GM19043 (cell line): ENCODE measurements at regions not wholly inside any gene's neighbourhood (a gene's known extent, or its start where the extent isn't known, plus 50 kb on each side); places are given as distances from the start of the nearest gene placed in this dataset.
"Not testable (repeated sequence)": the region's sequence is repeated elsewhere in the genome, so short reads cannot be mapped to it uniquely, and the experiment has no call there.

Source experiments
- ATAC-seq: cut with Tn5 transposase; IDR thresholded peaks from one replicate; pipeline ENCODE4 v1.9.1; 2021; ENCODE audit warnings: low read depth; ENCODE audit not compliant: unreplicated experiment

GRCh38 chr5:10021248-10021647 lies 228.4 kb downstream of the ATPSCKMT start:
- ATAC-seq = no peak

DNA sequence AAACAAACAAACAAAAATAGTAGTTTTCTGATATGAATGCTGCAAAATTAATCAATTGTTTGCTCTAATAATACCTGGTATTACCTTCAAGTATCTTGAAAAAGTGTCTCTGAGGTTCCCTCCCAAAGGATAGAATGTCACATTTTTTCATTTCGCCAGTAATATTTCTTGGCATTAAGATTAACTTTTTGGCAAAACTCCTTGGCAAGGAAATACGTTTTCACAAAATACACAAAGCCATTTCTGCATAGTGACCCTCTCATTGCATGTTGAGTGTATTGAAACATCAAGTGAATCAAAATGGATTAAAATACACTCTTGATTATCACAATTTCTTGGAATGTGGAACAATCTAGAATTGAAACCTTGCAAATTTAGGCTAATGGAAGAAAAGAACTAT lies 230.5 kb downstream of the ATPSCKMT start:
- ATAC-seq = no peak

- no peak for ATAC-seq
These were observed 231.3 kb downstream of the ATPSCKMT start for GRCh38 chr5:10018201-10019069.

DNA sequence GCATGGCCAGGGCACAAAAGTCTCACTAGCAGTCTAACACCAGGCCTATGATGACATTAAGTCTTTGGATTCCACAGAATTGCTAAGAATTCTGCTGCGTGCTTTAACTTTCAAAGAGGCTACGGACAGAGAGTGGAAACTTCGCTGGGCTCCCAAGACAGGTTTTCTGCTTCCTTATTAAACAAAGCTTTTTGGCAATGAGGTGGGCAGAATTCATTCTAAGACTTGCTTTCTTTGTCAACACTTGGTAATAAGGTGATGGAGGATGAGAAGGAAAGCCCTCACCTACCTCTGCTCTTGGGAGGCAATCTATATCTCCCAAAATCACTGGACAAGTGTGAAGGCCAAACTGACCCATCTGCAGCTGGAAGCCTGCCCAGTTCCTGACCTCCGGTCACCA lies 231.9 kb downstream of the ATPSCKMT start:
- no peak for ATAC-seq

DNA sequence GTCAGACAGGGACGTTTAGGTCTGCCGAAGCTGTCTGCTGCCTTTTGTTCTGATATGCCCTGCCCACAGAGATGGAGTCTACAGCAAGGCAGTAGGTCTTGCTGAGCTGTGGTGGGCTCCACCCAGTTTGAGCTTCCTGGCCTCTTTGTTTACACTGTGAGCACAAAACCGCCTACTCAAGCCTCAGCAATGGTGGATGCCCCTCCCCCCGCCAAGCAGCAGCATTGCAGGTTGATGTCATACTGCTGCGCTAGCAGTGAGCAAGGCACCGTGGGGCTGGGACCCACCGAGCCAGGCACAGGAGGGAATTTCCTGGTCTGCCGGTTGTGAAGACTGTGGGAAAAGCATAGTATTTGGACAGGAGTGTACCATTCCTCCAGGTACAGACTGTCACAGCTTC lies 233.1 kb downstream of the ATPSCKMT start:
- not testable (repeated sequence) for ATAC-seq

- not testable (repeated sequence) for ATAC-seq
These were observed 234.0 kb downstream of the ATPSCKMT start for GRCh38 chr5:10015681-10016080.

GRCh38 chr5:10009802-10010201 lies 239.9 kb downstream of the ATPSCKMT start:
- ATAC-seq = no peak

DNA sequence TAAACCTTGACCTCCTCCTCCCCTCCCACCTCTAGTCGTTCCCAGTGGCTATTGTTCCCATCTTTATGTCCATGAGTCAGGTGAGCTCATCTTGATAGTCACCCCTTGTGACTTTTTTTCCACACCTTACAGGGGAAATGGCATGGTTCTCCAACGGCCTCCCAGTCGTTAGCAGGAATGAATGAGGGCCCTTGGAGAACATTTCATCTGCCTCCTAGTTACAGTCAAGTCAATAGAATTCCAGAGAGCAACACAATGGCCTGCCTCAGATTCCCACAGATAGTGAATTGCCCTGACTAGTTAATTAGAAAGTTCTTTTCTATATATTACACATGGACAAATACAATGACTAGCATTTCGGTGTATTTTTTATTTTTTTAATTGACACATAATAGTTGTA lies 262.6 kb downstream of the ATPSCKMT start:
- ATAC-seq = no peak

DNA sequence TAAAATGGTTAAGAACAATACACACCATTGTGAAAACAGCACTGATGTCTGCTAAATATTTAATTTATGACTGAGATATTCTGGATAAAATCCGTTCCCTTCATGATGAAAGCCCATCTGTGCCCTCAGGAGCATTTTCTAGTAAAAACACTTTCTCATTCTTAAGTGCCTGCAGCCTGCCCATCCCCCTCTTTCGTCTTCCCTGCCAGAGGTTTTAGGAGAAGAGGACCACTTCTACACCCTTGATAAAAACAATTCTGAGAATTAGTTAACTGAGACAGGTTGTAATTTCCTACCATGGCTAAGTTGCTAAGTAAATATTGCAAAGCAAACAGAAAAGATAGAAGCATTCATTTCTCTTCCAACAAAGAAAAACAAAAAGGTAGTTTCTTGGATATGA lies 272.6 kb downstream of the ATPSCKMT start:
- ATAC-seq = no peak

DNA sequence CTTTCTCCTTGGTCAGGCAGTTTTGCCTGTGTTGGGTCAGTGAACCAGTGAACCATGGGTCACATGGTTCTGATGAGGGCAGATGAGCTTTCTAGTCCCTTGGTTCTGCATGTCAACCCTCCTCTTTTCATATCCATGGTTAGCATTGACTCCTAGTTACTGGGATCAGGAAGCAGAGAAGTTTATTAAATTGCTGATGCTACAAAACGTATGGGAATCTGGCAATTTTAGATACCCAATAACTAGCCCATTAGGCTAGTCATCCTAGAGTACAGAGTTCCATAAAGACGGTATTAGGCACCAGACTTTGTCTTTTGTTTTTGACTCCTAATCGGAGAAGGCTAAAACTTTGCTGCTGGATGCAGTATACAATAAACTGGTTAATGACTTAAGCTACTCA lies 273.1 kb downstream of the ATPSCKMT start:
- ATAC-seq = no peak

GRCh38 chr5:9972059-9972458 lies 277.6 kb downstream of the ATPSCKMT start:
- no peak for ATAC-seq

DNA sequence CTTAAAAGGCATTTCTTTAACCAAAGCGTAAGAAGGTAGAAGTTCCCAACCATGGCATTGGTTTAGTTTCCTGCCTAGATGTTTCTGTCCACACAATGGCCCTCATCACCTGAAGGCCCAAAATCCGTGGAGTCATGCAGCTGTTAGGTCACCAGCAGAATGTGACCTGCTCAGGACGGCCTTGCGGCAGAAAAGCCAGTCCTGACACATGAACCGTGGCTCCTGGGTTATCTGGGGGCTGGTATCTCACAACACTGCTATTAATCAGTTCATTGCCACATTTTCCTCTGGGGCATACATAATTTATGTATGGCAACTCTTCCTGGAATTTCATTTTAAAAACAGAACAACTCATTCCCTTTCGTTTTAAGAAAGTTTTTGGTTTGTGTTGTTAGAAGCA lies 278.4 kb downstream of the ATPSCKMT start:
- ATAC-seq = no peak

DNA sequence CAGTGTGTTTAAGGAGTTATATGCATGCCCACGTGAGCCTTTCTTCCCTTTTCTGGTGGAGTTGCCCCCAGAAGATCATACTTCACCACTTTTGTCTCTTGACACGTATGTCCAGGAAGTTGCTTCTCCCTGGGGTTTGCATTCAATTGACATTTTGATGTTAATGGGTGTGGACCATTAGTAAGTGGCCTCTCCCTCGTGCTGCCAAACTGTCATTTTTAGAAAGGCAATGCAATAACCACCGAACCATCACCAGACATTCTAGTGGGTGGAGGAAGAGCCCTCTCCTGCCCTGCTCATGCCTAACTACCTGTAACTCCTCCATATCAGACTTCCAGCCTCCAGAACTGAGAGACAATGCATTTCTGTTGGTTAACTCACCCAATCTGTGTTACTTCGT lies 290.8 kb downstream of the ATPSCKMT start:
- ATAC-seq = no peak

DNA sequence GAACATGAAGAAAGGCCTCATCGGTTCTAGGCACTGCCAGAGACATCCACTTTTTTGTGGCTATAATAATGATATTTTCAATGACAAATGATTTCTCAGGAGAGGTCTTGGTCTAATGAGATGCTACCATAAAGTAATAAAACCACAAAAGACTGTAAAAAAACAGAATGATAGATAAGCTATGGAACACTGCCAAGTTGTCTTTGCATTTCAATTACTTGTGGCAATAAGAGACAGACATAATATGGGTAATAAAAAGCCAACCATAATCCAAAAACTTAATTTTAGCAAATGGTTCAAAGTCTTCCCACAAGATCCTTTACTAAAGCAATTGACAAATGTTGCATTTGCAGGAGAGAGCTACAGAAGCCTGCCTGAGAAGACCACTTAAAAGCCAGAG lies 292.5 kb downstream of the ATPSCKMT start:
- no peak for ATAC-seq

GRCh38 chr5:9956725-9957124 lies 293.0 kb downstream of the ATPSCKMT start:
- ATAC-seq = no peak

GRCh38 chr5:9955586-9955985 lies 294.1 kb downstream of the ATPSCKMT start:
- ATAC-seq = no peak

GRCh38 chr5:9954869-9955268 lies 294.8 kb downstream of the ATPSCKMT start:
- ATAC-seq = no peak

DNA sequence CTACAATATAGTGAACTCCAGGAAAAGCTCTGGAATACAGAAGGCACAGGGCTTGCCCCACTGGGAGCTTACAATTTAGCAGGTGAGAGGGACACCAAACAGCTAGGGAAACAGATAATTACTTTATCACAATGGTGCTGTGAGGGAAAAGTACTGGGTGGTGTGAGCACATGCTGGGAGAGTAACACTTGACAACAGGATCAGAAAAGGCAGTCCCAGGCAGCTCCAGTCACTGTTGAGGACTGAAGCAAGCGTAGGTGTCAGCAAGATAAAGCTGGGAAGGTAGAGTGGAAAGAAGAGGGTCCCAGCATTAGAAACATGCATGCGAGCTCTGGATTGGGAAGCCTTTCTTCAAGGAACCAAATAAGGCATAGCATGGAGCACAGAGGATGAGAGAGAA lies 296.0 kb downstream of the ATPSCKMT start:
- no peak for ATAC-seq

GRCh38 chr5:9951865-9952516 lies 297.7 kb downstream of the ATPSCKMT start:
- ATAC-seq = no peak

DNA sequence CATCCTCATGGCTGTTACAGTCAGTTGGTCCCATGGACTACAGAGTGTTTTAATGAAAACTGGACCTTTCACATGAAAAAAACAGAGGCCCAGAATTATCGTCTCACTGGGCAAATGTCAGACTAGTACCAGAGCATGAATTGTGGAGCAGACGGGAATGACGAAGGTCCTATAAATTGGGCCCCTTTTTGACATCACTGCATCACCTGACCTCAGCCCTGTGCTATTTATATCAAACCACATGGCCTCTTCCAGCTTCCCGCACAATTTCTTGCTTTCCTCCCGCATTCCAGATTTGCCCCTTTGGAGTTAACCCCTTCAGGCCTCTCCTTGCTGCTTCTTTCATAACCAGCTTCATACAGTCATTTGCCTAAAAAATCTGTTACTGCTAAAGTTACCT lies 301.7 kb downstream of the ATPSCKMT start:
- ATAC-seq = no peak

DNA sequence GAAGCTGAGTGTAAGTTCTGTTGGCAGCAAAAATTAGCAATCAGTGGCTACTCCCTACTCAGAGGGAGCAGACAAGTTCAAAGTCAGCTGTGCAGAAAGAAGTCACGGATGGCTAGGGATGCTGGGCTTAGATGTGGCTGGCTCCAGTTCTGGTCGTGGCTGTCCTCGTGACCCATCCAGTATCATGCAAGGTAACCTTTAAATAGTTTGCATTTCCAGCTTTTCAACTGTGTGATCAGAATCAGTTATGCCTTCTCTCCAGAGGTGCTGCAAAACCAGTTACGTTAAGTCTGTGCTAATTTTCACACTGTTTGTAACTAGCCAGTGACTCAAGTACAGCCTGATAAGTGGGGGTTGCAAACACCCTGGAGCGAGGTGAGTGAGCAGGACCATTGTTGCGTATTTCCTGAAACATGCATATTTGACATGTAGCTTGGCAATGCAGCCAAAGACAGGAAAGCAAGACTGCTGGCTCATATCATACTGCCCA lies 302.4 kb downstream of the ATPSCKMT start:
- peak; percentile 42 for ATAC-seq

DNA sequence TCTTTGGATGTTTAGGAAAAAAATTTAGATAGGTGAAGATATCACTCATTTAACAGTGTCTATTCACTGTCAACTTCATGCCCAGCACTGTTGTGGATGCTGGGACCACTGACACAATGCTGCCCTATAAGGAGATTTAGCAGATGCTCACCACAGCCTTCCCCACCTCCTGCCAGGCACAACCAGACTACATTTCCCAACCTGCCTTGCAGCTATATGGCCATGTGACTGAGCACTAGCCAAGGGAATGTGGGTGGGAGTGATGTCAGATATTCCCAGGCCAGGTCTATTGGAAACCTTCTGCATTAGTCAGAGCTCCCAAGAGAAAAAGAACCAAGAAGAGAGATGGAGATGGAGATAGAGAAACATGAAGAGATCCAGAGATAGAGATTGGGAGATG lies 302.6 kb upstream of the TAS2R1 start:
- no peak for ATAC-seq
